Thyroid gland (tissue), 4 donors: ENCODE measurements at regions not wholly inside any gene's neighbourhood (a gene's known extent, or its start where the extent isn't known, plus 50 kb on each side); places are given as distances from the start of the nearest gene placed in this dataset.

ENCODE experiments used
- CTCF ChIP-seq, 6 experiments: fragments of 200-600 bp in 3 of 6; fragments of 450-650 bp in 3 of 6; sonication (generic) in 3 of 6; IDR thresholded peaks; one replicate each; pipeline ENCODE4 v1.5.1; 2016 to 2019; ENCODE audit warnings: antibody characterized with exemption in 6 of 6, mild to moderate bottlenecking in 2 of 6, inconsistent platforms in 1 of 6, moderate library complexity in 1 of 6
- POLR2A ChIP-seq, 2 donors: fragments of 450-650 bp; IDR thresholded peaks; one replicate each; pipeline ENCODE4 v1.6.1; 2017; ENCODE audit warnings: antibody characterized with exemption in 2 of 2, mild to moderate bottlenecking in 2 of 2, moderate library complexity in 1 of 2

- TF ChIP-seq CTCF (IDR thresholded peaks at IDR 0.05) = no peak
- TF ChIP-seq POLR2A (IDR thresholded peaks at IDR 0.05) = no peak
These were observed 53.2 kb downstream of the RIN2 start for GRCh38 chr20:19811231-19811630.
